ENCODE measurements at regions not wholly inside any gene's neighbourhood (a gene's known extent, or its start where the extent isn't known, plus 50 kb on each side); places are given as distances from the start of the nearest gene placed in this dataset.

DNA sequence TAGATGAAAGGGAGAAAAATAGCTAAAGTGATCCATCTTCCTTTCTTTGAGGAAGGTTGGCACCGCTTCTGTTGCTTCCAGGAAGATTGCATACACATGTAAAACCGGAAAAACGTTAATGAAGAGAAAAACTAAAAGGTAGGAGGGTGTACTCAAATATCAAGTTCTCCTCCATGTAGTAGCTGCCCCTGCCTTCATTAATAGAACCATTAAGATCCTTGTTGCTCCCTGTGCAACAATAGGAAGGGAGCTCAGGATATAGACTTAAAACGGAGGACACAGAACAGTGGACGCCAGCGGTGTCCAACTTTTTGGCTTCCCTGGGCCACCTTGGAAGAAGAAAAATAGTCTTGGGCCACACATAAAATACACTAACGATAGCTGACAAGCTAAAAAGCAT, 118.9 kb downstream of the TMEM174 start:
- no peak for DNase-seq (ENCODE audit: low read depth in 2 of 2)

DNA sequence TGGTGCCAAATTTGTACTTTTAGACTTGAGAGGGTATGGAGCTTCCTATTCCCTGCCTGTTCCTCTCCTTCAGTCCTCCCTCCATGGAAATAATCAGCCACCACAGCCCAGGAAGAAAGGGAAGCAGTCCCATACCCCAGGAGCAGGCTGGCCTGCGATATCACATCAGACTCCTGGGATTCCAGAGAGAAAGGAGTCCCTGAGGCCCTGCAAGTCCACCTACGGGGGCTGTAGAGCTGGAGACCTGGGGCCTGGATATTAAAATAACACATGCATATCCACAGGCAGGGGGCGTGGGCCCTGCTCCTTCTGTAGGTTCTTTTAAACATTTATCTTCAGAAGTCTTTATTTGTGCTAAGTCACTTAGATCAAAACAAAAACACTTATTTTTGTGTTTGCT, 117.2 kb downstream of the TMEM174 start:
- no peak for DNase-seq (ENCODE audit: low read depth in 2 of 2)

DNA sequence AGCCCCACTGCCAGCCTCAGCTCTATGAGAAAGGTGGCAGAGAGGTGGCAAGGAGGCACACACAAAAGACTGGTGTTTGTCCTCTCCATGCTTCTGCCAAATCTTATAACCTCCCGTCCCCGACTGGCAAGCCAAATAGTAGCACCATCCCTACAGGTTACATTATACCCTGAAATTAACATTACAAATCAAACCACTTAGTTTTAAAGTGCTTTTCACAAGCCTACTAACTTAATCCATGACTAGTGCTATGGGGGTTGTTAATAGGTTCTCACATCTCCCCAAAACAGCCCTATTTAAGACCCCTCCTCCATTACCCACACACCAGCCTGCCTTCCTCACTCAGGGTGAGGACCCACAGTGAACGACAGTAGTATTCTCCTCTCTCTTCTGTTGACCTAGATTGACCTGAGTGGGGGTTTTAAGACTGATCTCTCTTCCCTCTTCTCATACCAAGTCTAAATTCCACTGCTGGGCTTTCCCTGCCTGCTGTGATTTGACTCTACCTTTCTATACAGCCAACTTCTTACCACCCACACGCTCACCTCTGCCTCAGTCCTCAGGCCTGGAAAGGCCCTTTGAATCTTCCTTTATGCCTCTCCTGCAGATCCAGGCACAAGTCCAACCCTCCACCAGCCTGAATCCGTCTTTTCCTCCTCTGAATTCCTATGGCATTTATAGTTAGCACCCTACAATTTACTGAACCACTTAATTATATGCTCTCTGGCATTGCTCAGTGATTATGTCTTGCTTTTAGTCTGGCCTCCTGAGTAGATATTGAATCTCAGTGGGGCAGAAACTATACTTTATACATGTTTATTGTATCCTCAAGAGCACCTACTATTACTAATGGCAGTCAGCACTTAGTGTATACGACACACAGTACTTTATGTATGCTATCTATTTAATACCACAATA, 116.1 kb downstream of the TMEM174 start:
- no peak for DNase-seq (ENCODE audit: low read depth in 2 of 2)

DNA sequence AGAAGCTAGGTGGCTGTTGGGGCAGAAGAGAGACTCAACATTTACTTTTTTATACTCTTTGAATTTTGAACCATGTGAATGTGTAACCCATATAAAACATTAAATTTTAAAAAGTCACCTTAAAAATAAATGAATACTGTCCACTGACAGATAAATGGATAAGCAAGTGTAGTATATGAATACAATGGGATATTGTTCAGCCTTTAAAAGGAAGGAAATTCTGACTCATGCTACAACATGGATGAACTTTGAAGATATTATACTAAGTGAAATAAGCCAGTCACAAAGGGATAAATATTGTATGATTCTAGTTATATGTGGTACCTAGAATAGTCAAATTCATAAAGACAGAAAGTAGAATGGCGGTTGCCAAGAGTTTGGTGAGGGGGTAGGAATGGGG, 113.9 kb downstream of the TMEM174 start:
- no peak for DNase-seq (ENCODE audit: low read depth in 2 of 2)

DNA sequence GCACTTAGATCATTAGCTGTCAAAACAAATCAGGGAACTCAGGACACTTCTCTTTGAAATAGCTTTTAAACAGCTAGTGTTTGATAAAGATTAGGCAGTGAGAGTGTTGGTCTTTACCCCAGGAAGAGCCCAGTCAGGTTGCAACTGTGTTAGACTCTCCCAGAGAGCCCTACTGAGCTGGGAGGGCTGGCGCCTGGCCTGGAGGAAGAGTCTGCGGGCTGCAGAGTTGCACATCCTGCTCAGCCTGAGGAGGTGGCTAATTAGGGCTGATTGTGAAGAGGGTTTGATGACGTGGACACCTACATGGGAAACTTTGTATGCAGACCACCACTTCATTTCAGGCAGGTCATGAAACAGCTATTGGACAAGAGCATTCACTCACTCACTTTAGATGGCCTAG, 112.0 kb downstream of the TMEM174 start:
- no peak for DNase-seq (ENCODE audit: low read depth in 2 of 2)

DNA sequence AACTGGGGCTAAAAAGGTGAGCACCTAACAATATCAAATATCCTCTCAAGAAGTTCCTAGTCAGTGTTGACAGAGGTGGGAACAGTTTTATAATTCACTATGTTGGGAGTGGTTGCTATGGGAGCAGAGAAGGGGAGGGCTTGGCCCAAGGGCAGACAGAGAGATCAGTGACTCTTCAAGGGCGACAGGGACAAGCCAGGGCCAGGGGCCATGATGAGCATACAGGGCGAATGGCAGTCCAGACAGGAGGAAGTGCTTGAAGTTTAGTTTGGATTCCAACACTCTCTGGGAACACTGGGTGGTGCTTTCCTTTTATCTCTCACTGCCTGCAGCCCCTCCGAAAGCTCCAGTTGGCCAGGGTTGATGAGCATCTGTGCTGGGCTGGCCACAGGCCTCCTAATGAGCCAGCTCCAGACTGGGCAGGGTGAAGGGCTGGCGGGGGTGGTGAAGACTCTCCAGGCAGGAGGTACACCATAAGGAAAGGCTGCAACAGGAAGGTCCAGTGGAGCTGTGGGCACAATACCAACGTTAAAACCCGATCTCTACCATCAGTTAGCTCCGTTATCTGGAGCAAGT, 111.3 kb downstream of the TMEM174 start:
- DNase-seq (ENCODE audit: low read depth in 2 of 2): no peak

DNA sequence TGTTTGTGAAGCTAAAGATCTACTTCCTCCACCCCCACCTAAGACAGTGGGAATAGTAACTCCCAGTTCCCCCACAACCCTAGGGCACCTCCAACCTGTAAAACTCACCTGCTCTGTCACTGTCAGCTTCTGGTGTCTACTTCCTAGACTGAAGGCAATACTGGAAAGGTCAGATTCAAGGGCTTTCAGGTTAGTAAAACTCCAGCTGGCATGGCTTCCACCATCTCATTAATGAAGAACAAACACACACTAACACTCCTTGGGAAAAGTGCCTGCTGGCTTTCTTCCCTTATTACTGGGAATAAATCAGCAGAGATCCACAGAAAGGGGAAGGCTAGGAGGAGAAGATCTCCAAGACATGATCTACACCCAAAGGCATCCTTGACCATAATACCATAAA, 109.9 kb downstream of the TMEM174 start:
- no peak for DNase-seq (ENCODE audit: low read depth in 2 of 2)

DNA sequence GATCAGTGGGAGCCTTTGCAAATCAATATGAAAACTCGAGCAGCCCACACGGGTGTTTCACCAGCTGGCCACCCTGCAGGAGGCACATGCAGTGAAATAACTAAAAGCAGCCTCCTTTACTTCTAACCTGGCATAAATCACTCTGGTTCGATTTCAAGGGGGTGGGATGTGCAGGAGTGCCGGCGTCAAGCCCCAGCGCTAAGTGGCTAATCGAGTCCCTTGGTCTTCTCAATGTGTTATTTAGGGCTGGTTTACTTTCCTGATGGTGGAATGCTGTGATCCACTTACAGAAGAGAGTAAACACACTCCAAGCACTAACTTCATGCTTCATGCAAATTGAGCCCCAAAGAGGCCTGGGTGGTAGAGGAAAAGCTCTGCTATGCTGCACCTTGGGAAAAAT, 109.4 kb downstream of the TMEM174 start:
- DNase-seq (ENCODE audit: low read depth in 2 of 2): no peak

DNA sequence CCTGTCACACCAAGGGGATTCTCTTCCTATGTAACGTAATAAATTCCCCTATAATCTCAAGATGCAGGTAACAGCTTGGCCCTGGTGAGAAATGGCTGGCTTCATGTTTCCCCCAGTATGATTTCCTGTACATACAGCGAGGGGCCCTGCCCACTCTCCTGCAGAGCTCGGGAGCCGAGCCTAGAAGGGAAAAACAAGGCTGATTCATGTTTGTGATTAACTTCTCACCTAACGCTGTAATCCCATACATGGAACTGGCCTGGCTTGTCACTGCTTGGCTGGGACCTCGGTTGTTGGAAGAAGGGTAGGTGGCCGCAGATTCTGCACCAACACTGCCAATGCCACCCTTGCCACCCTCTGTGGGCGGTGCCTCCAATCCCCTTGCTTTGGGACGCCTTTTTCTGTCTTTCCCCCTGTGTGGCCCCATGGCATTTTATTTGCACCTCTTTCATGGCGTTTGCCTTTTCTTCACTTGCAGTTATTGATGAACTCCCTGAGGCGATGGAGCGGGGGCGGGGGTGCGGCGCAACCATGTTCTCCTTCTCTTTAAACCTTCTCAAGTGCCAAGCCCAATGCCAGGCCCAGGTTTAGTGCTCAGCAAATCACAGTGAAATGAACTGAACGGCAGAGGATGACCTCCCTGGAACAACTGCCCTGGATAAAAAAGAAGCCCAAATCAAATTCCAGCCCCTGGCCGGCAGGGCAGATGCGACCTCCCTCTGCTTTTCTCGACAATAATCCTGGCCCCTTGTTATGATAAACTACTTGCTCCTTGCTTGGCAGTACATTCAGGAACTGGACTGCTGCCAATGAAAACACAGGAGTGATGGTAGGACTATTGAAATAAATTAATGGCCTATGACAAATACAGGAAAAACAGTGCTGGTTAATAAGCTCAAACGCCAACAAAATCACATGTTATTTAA, 108.1 kb downstream of the TMEM174 start:
- no peak for DNase-seq (ENCODE audit: low read depth in 2 of 2)

DNA sequence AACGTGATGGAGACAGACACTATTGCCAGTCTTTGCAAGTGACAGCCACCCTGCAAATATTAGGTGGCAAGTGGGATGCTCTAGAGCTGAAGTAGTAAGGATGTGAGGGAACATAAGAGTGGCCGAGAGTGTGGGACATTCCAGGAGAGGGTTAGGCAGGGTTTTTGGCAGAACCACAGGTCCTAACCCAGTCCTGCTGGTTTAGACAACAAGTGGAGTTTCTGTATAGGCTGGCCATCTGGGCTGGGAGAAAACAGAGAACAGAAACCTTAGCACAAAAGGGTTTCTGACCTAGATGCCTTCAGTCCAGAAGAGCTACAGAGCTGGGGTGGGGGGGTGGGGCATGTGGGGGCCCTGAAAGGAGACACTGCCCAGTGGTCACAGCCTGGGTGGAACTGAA, 107.4 kb downstream of the TMEM174 start:
- DNase-seq (ENCODE audit: low read depth in 2 of 2): no peak

DNA sequence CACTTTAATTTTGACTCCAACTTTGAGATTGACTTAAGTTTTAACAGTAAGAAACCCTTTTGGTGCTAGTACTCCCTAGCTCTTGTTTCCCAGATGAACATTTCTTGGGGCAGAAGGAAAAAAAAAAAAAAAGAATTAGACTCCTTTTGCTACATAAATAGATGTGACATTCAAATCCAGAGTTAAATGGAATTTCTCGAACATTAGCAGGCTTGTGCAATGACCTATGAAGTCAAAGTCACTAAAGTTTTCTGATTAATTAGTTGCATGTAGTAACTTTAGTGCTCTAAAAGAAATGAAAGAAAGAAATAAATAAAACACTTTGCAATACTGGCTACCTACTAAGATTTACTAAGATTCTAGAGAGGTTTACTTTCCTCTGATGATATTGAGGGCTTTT, 106.8 kb downstream of the TMEM174 start:
- no peak for DNase-seq (ENCODE audit: low read depth in 2 of 2)

DNA sequence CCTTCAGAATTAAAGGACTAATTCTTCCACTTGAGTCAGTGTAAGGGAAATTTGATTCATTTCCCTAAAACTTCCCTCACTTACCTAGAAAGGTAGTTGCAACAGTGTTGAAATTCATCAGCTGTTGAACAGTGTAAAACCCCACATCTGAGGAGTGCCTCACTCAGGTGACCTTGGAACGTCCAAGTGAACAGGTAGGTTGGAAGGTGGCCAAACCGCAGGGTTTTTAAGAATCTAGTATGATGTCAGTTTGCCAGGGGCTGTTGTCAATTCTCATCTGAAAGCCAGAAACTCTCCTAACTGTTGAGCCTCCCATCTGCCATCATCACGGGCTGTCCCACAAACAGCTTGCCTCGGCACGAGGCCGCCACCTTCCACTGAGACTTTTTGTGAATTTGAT, 105.7 kb downstream of the TMEM174 start:
- no peak for DNase-seq (ENCODE audit: low read depth in 2 of 2)

DNA sequence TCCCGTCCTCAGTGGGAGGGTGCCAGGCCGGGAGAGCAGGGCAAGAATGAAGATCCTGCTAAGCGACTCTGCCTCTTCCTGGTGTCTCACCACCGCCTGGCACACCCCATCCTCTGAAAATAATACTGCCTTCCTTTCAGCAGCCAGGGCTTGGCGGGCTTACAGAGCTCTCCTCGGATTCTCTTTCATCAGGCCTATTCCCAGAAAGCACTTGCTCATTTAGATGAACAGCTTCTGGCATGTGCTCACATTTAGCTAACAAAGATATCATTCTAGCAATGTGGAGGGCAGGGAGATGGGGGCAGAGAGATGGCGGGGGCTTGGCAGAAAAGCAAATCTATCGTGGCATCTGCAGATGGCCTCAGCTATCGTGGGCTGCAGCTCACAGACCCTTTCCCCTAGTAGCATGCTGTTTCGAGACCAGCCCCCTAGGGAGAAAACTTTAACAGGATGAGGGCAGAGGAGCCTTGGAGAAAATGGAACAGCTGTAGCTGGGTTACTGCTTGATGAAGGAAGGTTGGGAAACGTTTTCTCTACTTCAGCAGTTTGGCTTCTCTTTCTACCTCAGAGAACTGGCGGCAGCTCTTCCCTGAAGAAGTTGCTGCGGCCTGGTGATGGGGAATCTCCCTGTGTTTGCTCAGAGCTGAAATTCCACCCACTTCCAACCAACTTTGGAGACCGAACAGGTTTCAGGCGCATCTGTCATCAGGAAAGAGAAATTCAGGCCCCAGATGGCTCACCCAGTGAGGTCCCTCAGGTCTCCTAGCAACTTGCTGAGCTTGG, 102.1 kb downstream of the TMEM174 start:
- no peak for DNase-seq (ENCODE audit: low read depth in 2 of 2)

DNA sequence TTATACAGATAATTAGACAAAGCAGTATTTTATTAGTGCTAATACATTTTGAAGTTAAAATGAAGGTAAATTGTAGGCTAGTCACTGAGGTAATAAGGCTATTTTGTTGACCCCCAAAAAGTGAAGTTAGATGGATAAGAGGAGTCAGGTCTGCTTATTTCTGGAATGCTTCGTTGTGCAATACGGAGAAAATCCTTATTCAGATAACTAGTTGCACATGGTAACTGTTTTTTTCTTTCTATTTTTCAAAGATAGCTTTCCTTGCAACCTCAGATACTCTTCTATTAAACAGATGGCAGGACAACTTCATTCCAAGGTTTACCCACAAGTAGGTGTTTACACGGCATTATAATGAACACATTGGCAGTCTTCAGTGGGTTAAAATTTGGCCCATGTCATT, 101.1 kb downstream of the TMEM174 start:
- DNase-seq (ENCODE audit: low read depth in 2 of 2): no peak

DNA sequence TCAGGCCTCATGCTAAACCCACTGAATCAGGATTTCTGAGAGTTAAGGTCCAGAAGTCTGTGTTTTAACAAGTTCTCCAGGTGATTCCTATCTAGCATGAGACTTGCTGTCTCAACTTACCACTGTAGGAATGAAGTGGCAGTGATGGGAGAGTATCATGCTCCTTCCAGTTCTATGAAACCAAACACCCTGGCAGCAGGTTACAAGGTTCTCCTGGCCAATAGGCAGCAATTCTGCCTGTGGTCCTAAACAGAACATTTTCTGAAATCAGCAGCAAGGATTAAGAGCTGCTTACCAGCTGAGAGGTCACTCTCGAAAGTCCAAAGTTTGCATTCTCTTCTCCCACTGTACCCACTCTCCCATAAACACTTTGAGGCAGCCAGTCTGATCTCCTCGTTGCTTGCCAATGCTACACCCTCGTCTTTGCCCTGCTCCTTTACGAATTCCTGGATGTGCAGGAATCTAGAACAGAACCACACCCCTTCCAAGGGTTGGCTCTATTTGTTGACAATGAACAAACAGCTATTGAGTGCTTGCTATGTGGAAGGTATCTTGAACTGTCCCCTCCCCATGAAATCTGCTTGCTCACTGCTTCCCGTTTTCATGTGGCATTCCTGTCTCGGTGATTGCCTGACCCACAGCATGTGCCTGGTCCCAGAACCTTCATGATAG, 100.5 kb downstream of the TMEM174 start:
- no peak for DNase-seq (ENCODE audit: low read depth in 2 of 2)

DNA sequence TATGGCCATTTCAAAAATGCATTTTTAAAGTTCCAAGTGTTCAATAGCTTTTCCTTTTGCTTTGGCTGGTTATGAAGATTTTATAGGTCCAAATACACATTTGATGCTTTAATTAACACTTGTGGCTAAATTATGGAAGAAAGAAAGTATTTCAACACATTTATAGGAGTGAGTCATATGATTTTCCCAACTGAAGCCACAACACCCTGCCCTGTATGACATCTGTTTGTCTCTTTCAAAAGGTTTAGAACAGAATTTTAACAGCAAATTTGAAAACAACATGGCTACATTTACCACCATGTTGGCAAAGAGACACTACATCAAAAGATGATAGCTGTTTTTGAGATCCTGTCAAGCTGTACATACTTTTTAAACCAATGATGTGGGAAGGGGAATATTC, 99.4 kb downstream of the TMEM174 start:
- DNase-seq (ENCODE audit: low read depth in 2 of 2): no peak

DNA sequence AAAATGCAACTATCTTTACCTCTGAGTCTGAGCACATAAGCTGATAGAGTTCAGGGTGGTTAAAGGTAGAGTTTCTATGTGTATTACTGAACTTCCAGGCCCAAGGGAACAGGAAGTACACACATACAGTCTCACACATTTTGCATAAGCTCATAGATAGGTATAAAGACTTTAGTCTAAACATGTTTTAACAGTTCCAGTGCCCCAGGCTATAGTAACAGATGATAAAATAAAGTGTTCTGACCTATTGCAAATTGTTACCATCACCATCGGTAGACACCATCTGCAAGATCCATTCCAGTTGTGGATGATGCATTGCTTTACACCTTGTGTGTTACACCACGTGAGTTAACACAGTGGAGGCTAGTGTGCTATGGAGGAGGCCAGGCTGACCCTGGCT, 95.8 kb downstream of the TMEM174 start:
- no peak for DNase-seq (ENCODE audit: low read depth in 2 of 2)

DNA sequence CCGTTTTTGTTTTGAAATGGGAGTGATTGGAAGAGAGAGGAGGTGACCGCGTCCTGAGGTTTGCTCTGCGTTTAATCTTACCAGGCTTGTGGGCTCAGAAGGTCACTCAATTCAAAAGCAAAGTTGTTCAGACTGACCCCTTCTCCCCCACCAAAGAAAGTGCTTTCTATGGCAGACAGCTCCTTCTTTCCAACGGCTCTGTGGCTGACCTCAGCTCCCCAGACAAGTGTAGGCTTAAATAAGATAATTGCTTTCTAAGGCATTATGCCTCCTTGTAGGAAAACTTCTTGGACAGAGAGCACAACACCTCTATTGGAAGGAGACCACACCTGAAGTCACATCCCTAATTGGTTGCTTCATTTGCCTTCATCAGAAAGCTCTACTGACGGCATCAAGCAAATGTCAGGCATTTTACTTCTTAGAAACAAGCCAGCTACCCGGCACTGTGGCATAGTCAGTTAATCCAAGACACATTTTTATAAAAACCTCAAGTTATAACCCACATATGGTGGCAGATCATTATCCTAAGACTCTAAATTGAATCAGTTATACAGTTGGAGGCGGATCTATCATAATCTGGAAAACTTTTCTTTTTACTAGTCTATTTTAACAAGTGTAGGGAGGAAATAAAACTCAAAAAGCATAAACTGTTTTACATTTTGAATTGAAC, 94.9 kb downstream of the TMEM174 start:
- DNase-seq (ENCODE audit: low read depth in 2 of 2): no peak

DNA sequence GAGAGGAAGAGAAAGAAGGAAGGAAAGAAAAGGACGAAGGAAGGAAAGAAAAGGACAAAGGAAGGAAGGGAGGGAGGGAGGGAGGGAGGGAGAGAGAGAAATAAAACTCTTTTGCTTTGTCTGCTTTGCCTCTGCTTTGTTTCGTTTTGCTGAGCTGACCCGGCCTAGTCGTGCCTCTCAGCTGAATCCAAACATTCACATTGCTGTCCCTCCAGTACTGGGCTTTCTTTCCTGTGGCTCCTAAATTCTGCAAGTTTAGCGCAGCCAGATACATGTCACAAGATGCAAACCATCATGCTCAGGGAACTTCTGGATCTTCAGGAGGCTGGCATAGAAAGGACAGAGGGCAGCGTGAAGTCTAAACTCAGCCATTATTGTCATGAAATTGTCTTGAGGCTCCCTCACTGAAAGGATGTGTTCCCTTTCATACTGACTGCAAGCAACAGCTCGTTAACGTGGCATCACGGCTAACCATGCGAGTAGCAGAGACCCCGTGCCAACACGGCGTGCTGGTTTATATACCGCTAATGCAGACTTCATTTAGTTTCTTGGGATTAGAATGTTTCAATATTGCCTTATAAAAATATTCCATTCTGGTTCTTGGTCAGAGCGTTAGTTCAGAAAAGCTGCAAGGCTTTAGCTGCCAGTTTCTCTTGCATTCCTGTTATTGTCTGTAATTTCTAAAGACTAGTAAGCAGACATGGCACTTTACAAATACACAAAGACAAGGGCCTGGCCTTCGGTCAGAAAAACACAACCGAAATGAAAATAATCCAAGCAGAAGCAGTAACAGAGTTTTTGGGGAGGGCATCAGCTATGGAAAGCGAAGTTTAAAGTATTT, 94.2 kb downstream of the TMEM174 start:
- no peak for DNase-seq (ENCODE audit: low read depth in 2 of 2)

Data from stimulated activated CD4-positive, alpha-beta T cell treated with anti-CD3 and anti-CD28 coated beads, Interleukin-15, amount 100 ng/mL, for 48 hours (primary cell).